ENCODE measurements at regions not wholly inside any gene's neighbourhood (a gene's known extent, or its start where the extent isn't known, plus 50 kb on each side); places are given as distances from the start of the nearest gene placed in this dataset.

DNA sequence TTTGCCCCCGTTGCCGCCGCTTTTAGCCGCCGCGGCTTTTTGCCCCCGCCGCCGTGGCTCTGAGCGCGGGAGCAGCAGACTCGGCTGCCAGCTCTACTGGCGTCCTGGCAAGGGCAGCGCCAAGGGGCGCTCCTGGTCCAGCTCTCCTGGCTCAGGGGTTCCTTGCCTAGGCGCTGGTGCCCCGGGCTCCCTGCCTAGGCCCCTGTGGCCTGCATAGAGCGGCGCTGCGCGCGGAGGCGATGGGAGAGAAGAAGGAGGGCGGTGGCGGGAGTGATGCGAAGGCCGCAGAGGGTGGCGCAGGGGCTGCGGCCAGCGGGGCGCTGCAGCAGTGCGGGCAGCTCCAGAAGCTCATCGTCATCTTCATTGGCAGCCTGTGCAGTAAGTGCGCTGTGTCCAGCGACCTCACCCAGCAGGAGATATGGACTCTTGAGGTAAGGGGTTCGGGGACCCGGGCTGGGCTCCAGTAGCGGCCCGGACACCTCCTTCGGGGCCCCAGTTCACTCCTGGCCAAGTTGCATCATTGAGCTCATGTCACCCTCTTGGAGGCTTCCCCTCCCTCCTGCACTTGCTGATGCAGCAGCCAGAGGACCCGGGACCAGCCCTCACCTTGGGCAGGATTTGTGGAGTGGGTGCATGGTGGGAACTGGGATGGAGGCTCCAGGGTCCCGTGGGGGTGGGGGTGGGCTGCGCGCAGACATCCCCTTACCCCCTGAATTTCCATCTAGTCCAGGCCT lies 1344.4 kb downstream of the TP53TG3F start:
- DNase-seq (ENCODE audit: low read depth in 1 of 2, low spot score in 2 of 2), result no peak
- H3K4ac ChIP-seq (replicated peaks; ENCODE audit: insufficient read length, low read depth, low read length), result no peak overlapping the region
- no peak overlapping the region for H3K4me2 ChIP-seq (ENCODE audit: insufficient read depth in 1 of 2, low read depth in 2 of 2, low read length in 2 of 2)
- H3K4me1 ChIP-seq (replicated peaks in 1 of 4; ENCODE audit: control insufficient read depth in 3 of 4, insufficient read depth in 4 of 4, low read length in 3 of 4), result no peaks in the 10 kb centered on the region
- H3K14ac ChIP-seq (ENCODE audit: insufficient read length), result no peak overlapping the region
- H2BK5ac ChIP-seq (ENCODE audit: low read depth, low read length), result no peak overlapping the region
- H3K9me3 ChIP-seq (ENCODE audit: insufficient read depth in 2 of 2, low read depth in 1 of 2, low read length in 1 of 2), result peaks cover 6 to 36% of the 10 kb centered on the region in 2 experiments; a peak in 3 of 4 replicates
- no peaks in the 10 kb centered on the region for H3K79me2 ChIP-seq (ENCODE audit: control insufficient read depth in 1 of 2, insufficient read depth in 2 of 2, low read length in 2 of 2)
- POLR2A ChIA-PET (ENCODE audit: partially characterized antibody), result no interaction called here
- no peaks in the 10 kb centered on the region for H3K27me3 ChIP-seq (replicated peaks in 1 of 4; ENCODE audit: control insufficient read depth in 3 of 4, extremely low read depth in 1 of 4, insufficient read depth in 3 of 4, low read length in 3 of 4)
- no peak overlapping the region for H4K8ac ChIP-seq (ENCODE audit: extremely low read depth, insufficient read depth, low read length)
- no peak for FAIRE-seq
- H4K20me1 ChIP-seq (replicated peaks in 1 of 2; ENCODE audit: control insufficient read depth in 1 of 2, insufficient read depth in 2 of 2, low read length in 2 of 2), result no peaks in the 10 kb centered on the region
- H2AK5ac ChIP-seq (ENCODE audit: low read depth, low read length), result no peak overlapping the region
- H3K9ac ChIP-seq (replicated peaks in 1 of 4; ENCODE audit: extremely low read depth in 1 of 4, low read depth in 3 of 4, low read length in 3 of 4), result no peak overlapping the region
- H3K4me3 ChIP-seq (ENCODE audit: extremely low read depth in 1 of 4, insufficient read depth in 2 of 4, low read depth in 3 of 4, low read length in 4 of 4), result no peak overlapping the region
- no peak overlapping the region for H2AFZ ChIP-seq (ENCODE audit: low read length)
- no peak overlapping the region for H3K23ac ChIP-seq (ENCODE audit: insufficient read length)
- 94% methylated on average over 31 of the region's 44 CpGs; no CpG with 5 or more reads in 1 of the 2 experiments for WGBS, 2 experiments (ENCODE audit: extremely low coverage in 1 of 2, insufficient coverage in 1 of 2, insufficient read length in 1 of 2, insufficient replicate concordance in 2 of 2, low coverage in 1 of 2, low lambda C conversion rate in 2 of 2, missing lambda C conversion rate in 1 of 2)
- H4K91ac ChIP-seq (replicated peaks; ENCODE audit: insufficient read length, low read length), result no peak overlapping the region
- CTCF ChIA-PET (ENCODE audit: partially characterized antibody), result no interaction called here
- no peak overlapping the region for H3K27ac ChIP-seq (ENCODE audit: low read depth, low read length)
- H4K5ac ChIP-seq (ENCODE audit: insufficient read length, low read depth, low read length), result no peak overlapping the region
- H3K56ac ChIP-seq (replicated peaks; ENCODE audit: insufficient read length, low read depth, low read length), result no peak overlapping the region
- H3K79me1 ChIP-seq (ENCODE audit: low read depth, low read length), result no peaks in the 10 kb centered on the region
- no peak overlapping the region for H2BK20ac ChIP-seq (ENCODE audit: low read length)
- no peaks in the 10 kb centered on the region for H3K23me2 ChIP-seq (ENCODE audit: low read depth, low read length)
- H2BK12ac ChIP-seq (ENCODE audit: low read depth, low read length), result no peak overlapping the region
- no peak overlapping the region for H3K18ac ChIP-seq (ENCODE audit: extremely low read depth, low read length)
- no peak overlapping the region for H2BK15ac ChIP-seq (ENCODE audit: low read length)
- TF ChIP-seq TEAD4 (IDR thresholded peaks at IDR 0.05; ENCODE audit: low read depth, low read length) (no peak), ZNF274 (IDR thresholded peaks at IDR 0.05; ENCODE audit: borderline replicate concordance, extremely low read depth, low read length) (no peak), SP4 (IDR thresholded peaks at IDR 0.05; ENCODE audit: low read length) (no peak), ASH2L (IDR thresholded peaks at IDR 0.05; ENCODE audit: low read length) (no peak)
- H2BK120ac ChIP-seq (replicated peaks; ENCODE audit: low read depth, low read length), result no peak overlapping the region
- peaks cover 0 to 5% (median 0%) of the 10 kb centered on the region in 4 experiments; a peak in 1 of 8 replicates for H3K36me3 ChIP-seq (ENCODE audit: control insufficient read depth in 2 of 4, insufficient read depth in 4 of 4, low read length in 3 of 4)
